ENCODE measurements at regions not wholly inside any gene's neighbourhood (a gene's known extent, or its start where the extent isn't known, plus 50 kb on each side); places are given as distances from the start of the nearest gene placed in this dataset.
"Not testable (repeated sequence)": the region's sequence is repeated elsewhere in the genome, so short reads cannot be mapped to it uniquely, and the experiment has no call there.

- no peak for DNase-seq
These were observed 380.7 kb upstream of the STEAP1 start for GRCh38 chr7:89773611-89774010.

- DNase-seq, result no peak
These were observed 378.8 kb upstream of the STEAP1 start for GRCh38 chr7:89775459-89775858.

- DNase-seq, result no peak
These were observed 377.3 kb upstream of the STEAP1 start for GRCh38 chr7:89776980-89777379.

- no peak for DNase-seq
These were observed 376.8 kb upstream of the STEAP1 start for GRCh38 chr7:89777499-89777898.

GRCh38 chr7:89780291-89780690, 374.0 kb upstream of the STEAP1 start:
- no peak for DNase-seq

- DNase-seq, result no peak
These were observed 357.8 kb upstream of the STEAP1 start for GRCh38 chr7:89796481-89796880.

GRCh38 chr7:89797965-89798598, 356.2 kb upstream of the STEAP1 start:
- DNase-seq, result no peak

GRCh38 chr7:89798599-89798996, 355.7 kb upstream of the STEAP1 start:
- no peak for DNase-seq

- DNase-seq, result no peak
These were observed 353.5 kb upstream of the STEAP1 start for GRCh38 chr7:89800761-89801160.

- DNase-seq, result no peak
These were observed 345.0 kb upstream of the STEAP1 start for GRCh38 chr7:89809291-89809690.

GRCh38 chr7:89813081-89813480, 341.2 kb upstream of the STEAP1 start:
- DNase-seq, result no peak

- no peak for DNase-seq
These were observed 328.1 kb upstream of the STEAP1 start for GRCh38 chr7:89826121-89826520.

- DNase-seq, result no peak
These were observed 327.7 kb upstream of the STEAP1 start for GRCh38 chr7:89826557-89826956.

- no peak for DNase-seq
These were observed 316.8 kb upstream of the STEAP1 start for GRCh38 chr7:89837515-89837914.

- DNase-seq, result no peak
These were observed 314.9 kb upstream of the STEAP1 start for GRCh38 chr7:89839329-89839728.

- no peak for DNase-seq
These were observed 308.3 kb upstream of the STEAP1 start for GRCh38 chr7:89845952-89846351.

GRCh38 chr7:89849052-89849451, 305.2 kb upstream of the STEAP1 start:
- DNase-seq, result no peak

GRCh38 chr7:89857053-89857452, 297.2 kb upstream of the STEAP1 start:
- not testable (repeated sequence) for DNase-seq

- no peak for DNase-seq
These were observed 296.5 kb upstream of the STEAP1 start for GRCh38 chr7:89857767-89858166.

GRCh38 chr7:89887489-89887888, 266.8 kb upstream of the STEAP1 start:
- no peak for DNase-seq

GRCh38 chr7:89908736-89909135, 245.5 kb upstream of the STEAP1 start:
- DNase-seq, result no peak

GRCh38 chr7:89914711-89915110, 239.6 kb upstream of the STEAP1 start:
- no peak for DNase-seq

- no peak for DNase-seq
These were observed 228.1 kb upstream of the STEAP1 start for GRCh38 chr7:89926194-89926593.

- no peak for DNase-seq
These were observed 227.6 kb upstream of the STEAP1 start for GRCh38 chr7:89926701-89927100.

- DNase-seq, result no peak
These were observed 226.5 kb upstream of the STEAP1 start for GRCh38 chr7:89927762-89928161.

- DNase-seq, result no peak
These were observed 225.8 kb upstream of the STEAP1 start for GRCh38 chr7:89928451-89928850.

Measured in CD4-positive, alpha-beta T cell treated with Interleukin-6 for 4 hours (primary cell).